OCI-LY1 (cell line): ENCODE measurements at regions not wholly inside any gene's neighbourhood (a gene's known extent, or its start where the extent isn't known, plus 50 kb on each side); places are given as distances from the start of the nearest gene placed in this dataset.

ENCODE experiments used
- H2AFZ ChIP-seq: fragments of 200-600 bp; sonication (generic), shearing (Covaris generic); 2 replicates; pipeline ENCODE4 v1.6.0; 2014; ENCODE audit warnings: antibody characterized with exemption, mild to moderate bottlenecking, low read length
- H3F3A ChIP-seq: fragments of 200-600 bp; sonication (generic), shearing (Covaris generic); 2 replicates; pipeline ENCODE4 v1.6.0; 2014; ENCODE audit warnings: mild to moderate bottlenecking, antibody characterized with exemption, low read length, moderate library complexity; ENCODE audit not compliant: insufficient read depth
- H3K27ac ChIP-seq: fragments of 200-600 bp; sonication (generic); 2 replicates; pipeline ENCODE4 v1.5.1; 2014; ENCODE audit warnings: low read length, mixed run types, mild to moderate bottlenecking, low read depth; ENCODE audit not compliant: poor library complexity, severe bottlenecking
- H3K27me3 ChIP-seq: fragments of 200-600 bp; sonication (generic); 2 replicates; pipeline ENCODE4 v1.6.0; 2014; ENCODE audit warnings: antibody characterized with exemption, mild to moderate bottlenecking, low read length, moderate library complexity; ENCODE audit not compliant: insufficient read depth
- H3K36me3 ChIP-seq: fragments of 200-600 bp; sonication (generic); 2 replicates; pipeline ENCODE4 v1.6.1; 2014; ENCODE audit warnings: mild to moderate bottlenecking, antibody characterized with exemption, low read length, moderate library complexity, mixed read lengths; ENCODE audit not compliant: insufficient read depth
- H3K4me1 ChIP-seq: fragments of 200-600 bp; sonication (generic); 2 replicates; pipeline ENCODE4 v1.5.1; 2014; ENCODE audit warnings: mild to moderate bottlenecking, low read length, moderate library complexity; ENCODE audit not compliant: insufficient read depth, severe bottlenecking
- H3K4me2 ChIP-seq: fragments of 200-600 bp; sonication (generic), shearing (Covaris generic); 2 replicates; pipeline ENCODE4 v1.6.1; 2014; ENCODE audit warnings: low read length
- H3K4me3 ChIP-seq: fragments of 200-600 bp; sonication (generic); 2 replicates; pipeline ENCODE4 v1.5.1; 2014; ENCODE audit warnings: low read length, low read depth, mild to moderate bottlenecking, mixed read lengths; ENCODE audit not compliant: poor library complexity, severe bottlenecking
- H3K79me2 ChIP-seq: fragments of 200-600 bp; shearing (Covaris generic); 2 replicates; pipeline ENCODE4 v1.6.1; 2016; ENCODE audit warnings: mixed run types, low read length, mixed read lengths; ENCODE audit not compliant: insufficient read depth
- H3K9ac ChIP-seq: fragments of 200-600 bp; sonication (generic), shearing (Covaris generic); 2 replicates; pipeline ENCODE4 v1.6.1; 2014; ENCODE audit warnings: mild to moderate bottlenecking, low read length, mixed read lengths
- H3K9me2 ChIP-seq: fragments of 200-600 bp; sonication (generic), shearing (Covaris generic); 2 replicates; pipeline ENCODE4 v1.6.1; 2014; ENCODE audit warnings: low read depth, mild to moderate bottlenecking, low read length, mixed read lengths
- H3K9me3 ChIP-seq: fragments of 200-600 bp; shearing (Covaris generic); 2 replicates; pipeline ENCODE4 v1.6.1; 2014; ENCODE audit warnings: low read length, mixed read lengths
- H4K20me1 ChIP-seq: fragments of 200-600 bp; sonication (generic), shearing (Covaris generic); 2 replicates; pipeline ENCODE4 v1.6.0; 2016; ENCODE audit warnings: mild to moderate bottlenecking, low read length; ENCODE audit not compliant: insufficient read depth
- CTCF ChIP-seq: fragments of 200-600 bp; sonication (generic), shearing (Covaris generic); IDR thresholded peaks from 2 replicates; pipeline ENCODE4 v1.5.1; 2017; ENCODE audit warnings: mild to moderate bottlenecking, antibody characterized with exemption, low read length, moderate library complexity, mixed read lengths
- EZH2 ChIP-seq: fragments of 200-600 bp; sonication (generic), shearing (Covaris generic); IDR thresholded peaks from 2 replicates; pipeline ENCODE4 v1.8.0; 2017; ENCODE audit warnings: borderline replicate concordance, mixed run types, mild to moderate bottlenecking, antibody characterized with exemption, low read length, moderate library complexity, mixed read lengths

- Histone ChIP-seq H3K27me3 (no peaks in the 10 kb centered on the region), H3K4me3 (no peak overlapping the region), H3K27ac (no peak overlapping the region), H3K4me1 (no peaks in the 10 kb centered on the region), H3F3A (no peaks in the 10 kb centered on the region), H3K9me2 (no peaks in the 10 kb centered on the region), H3K4me2 (no peak overlapping the region), H3K9ac (no peak overlapping the region), H2AFZ (no peak overlapping the region), H3K9me3 (no peaks in the 10 kb centered on the region), H3K36me3 (no peaks in the 10 kb centered on the region), H4K20me1 (no peaks in the 10 kb centered on the region), H3K79me2 (no peaks in the 10 kb centered on the region)
- TF ChIP-seq EZH2, result no peak
- no peak for TF ChIP-seq CTCF
Observed at GRCh38 chr10:58903071-58903470, 273.4 kb upstream of the PHYHIPL start.

- Histone ChIP-seq H3F3A (no peaks in the 10 kb centered on the region), H3K4me2 (no peak overlapping the region), H3K27ac (no peak overlapping the region), H3K9ac (no peak overlapping the region), H2AFZ (no peak overlapping the region), H3K36me3 (no peaks in the 10 kb centered on the region), H3K79me2 (no peaks in the 10 kb centered on the region), H3K27me3 (no peaks in the 10 kb centered on the region), H3K9me2 (no peaks in the 10 kb centered on the region), H4K20me1 (no peaks in the 10 kb centered on the region), H3K4me3 (no peak overlapping the region), H3K9me3 (no peaks in the 10 kb centered on the region), H3K4me1 (no peaks in the 10 kb centered on the region)
- no peak for TF ChIP-seq CTCF
- no peak for TF ChIP-seq EZH2
Observed at GRCh38 chr10:58909881-58910280, 266.6 kb upstream of the PHYHIPL start.

GRCh38 chr10:58913717-58914116, 262.7 kb upstream of the PHYHIPL start:
- Histone ChIP-seq H3K79me2 (no peaks in the 10 kb centered on the region), H3K4me3 (no peak overlapping the region), H3K4me1 (no peaks in the 10 kb centered on the region), H3F3A (no peaks in the 10 kb centered on the region), H3K36me3 (no peaks in the 10 kb centered on the region), H3K9me2 (no peaks in the 10 kb centered on the region), H2AFZ (no peak overlapping the region), H3K9me3 (no peaks in the 10 kb centered on the region), H3K27ac (no peak overlapping the region), H3K9ac (no peak overlapping the region), H3K4me2 (no peak overlapping the region), H4K20me1 (no peaks in the 10 kb centered on the region), H3K27me3 (no peaks in the 10 kb centered on the region)
- TF ChIP-seq EZH2 (no peak), CTCF (no peak)
